Stomach (tissue), 4 donors: ENCODE measurements at regions not wholly inside any gene's neighbourhood (a gene's known extent, or its start where the extent isn't known, plus 50 kb on each side); places are given as distances from the start of the nearest gene placed in this dataset.

Experiments
- EP300 ChIP-seq: sonication (generic); formaldehyde crosslinking; IDR thresholded peaks from one replicate; pipeline ENCODE4 v1.6.1; 2017; ENCODE audit warnings: antibody characterized with exemption
- POLR2A ChIP-seq, 4 donors: fragments of 450-650 bp; IDR thresholded peaks; one replicate each; pipeline ENCODE4 v1.6.1; 2016; ENCODE audit warnings: antibody characterized with exemption in 4 of 4, control low read depth in 2 of 4, mild to moderate bottlenecking in 1 of 4, moderate library complexity in 1 of 4
- POLR2AphosphoS5 ChIP-seq, 3 donors: sonication (generic); formaldehyde crosslinking; IDR thresholded peaks; one replicate each; pipeline ENCODE4 v1.6.1; 2016; ENCODE audit warnings: antibody characterized with exemption in 3 of 3
- TF ChIP-seq, protein P1 (sequence below), 7 experiments: fragments of 450-650 bp in 4 of 7; fragments of 200-600 bp in 3 of 7; sonication (generic) in 3 of 7; IDR thresholded peaks; one replicate each; pipeline ENCODE4 v1.5.1; 2016 to 2019; ENCODE audit warnings: antibody characterized with exemption in 7 of 7, control low read depth in 2 of 7, mild to moderate bottlenecking in 1 of 7

DNA sequence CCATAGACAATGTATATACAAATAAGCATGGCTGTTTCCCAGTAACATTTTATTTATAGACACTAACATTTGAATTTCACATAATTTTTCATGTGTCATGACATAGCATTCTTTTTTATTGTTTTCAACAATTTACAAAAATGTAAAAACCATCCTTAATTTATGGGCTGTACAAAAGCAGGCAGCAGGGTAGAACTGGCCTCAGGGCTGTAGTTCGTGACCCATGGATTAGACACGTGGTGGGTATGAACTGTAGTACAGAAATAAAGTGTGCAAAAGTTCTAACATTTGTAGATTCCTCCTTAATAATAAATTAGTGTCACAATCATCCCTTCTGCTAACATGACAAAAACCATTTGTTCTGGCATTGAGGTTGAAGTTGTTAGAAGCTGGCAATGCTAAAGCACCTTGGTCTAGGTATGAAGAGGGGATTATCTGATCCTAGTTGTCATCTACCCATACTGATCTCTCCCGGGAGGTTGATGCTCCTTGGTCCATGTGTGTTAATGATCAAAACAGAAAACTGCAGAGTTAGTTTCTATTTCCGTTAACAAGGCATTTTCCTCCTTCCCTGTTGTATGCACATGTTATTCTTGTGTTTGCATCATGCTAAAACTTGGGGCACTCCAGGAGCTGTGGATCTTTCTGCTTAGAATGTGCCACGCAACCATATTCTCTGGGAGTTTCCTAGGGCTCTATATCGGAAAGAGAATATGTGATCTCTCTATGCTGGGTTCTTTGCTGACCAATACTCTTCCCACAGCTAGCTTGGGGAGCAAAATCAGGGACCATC, 917.6 kb downstream of the TLE1 start:
- TF ChIP-seq POLR2A (IDR thresholded peaks at IDR 0.05) (no peak), POLR2AphosphoS5 (IDR thresholded peaks at IDR 0.05) (no peak), EP300 (no peak)
- TF ChIP-seq, protein P1, sequence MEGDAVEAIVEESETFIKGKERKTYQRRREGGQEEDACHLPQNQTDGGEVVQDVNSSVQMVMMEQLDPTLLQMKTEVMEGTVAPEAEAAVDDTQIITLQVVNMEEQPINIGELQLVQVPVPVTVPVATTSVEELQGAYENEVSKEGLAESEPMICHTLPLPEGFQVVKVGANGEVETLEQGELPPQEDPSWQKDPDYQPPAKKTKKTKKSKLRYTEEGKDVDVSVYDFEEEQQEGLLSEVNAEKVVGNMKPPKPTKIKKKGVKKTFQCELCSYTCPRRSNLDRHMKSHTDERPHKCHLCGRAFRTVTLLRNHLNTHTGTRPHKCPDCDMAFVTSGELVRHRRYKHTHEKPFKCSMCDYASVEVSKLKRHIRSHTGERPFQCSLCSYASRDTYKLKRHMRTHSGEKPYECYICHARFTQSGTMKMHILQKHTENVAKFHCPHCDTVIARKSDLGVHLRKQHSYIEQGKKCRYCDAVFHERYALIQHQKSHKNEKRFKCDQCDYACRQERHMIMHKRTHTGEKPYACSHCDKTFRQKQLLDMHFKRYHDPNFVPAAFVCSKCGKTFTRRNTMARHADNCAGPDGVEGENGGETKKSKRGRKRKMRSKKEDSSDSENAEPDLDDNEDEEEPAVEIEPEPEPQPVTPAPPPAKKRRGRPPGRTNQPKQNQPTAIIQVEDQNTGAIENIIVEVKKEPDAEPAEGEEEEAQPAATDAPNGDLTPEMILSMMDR (IDR thresholded peaks at IDR 0.05), result no peak
